ENCODE measurements at regions not wholly inside any gene's neighbourhood (a gene's known extent, or its start where the extent isn't known, plus 50 kb on each side); places are given as distances from the start of the nearest gene placed in this dataset.

DNA sequence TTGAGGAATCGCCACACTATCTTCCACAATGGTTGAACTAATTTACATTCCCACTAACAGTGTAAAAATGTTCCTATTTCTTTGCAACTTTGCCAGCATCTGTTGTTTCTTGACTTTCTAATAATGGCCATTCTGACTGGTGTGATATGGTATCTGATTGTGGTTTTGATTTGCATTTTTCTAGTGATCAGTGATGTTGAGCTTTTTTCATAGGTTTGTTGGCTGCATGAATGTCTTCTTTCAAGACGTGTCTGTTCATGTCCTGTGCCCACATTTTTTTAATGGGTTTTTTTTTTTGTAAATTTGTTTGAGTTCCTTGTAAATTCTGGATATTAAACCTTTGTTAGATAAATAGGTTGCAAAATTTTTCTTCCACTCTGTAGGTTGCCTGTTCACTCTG, 615.9 kb downstream of the SEMA5A start:
- TF ChIP-seq, protein P1, sequence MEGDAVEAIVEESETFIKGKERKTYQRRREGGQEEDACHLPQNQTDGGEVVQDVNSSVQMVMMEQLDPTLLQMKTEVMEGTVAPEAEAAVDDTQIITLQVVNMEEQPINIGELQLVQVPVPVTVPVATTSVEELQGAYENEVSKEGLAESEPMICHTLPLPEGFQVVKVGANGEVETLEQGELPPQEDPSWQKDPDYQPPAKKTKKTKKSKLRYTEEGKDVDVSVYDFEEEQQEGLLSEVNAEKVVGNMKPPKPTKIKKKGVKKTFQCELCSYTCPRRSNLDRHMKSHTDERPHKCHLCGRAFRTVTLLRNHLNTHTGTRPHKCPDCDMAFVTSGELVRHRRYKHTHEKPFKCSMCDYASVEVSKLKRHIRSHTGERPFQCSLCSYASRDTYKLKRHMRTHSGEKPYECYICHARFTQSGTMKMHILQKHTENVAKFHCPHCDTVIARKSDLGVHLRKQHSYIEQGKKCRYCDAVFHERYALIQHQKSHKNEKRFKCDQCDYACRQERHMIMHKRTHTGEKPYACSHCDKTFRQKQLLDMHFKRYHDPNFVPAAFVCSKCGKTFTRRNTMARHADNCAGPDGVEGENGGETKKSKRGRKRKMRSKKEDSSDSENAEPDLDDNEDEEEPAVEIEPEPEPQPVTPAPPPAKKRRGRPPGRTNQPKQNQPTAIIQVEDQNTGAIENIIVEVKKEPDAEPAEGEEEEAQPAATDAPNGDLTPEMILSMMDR (IDR thresholded peaks at IDR 0.05; ENCODE audit: poor library complexity, severe bottlenecking) = no peak
- TF ChIP-seq TAF1 (IDR thresholded peaks at IDR 0.05; ENCODE audit: low read depth) (no peak), POLR2AphosphoS5 (IDR thresholded peaks at IDR 0.05) (no peak), REST (IDR thresholded peaks at IDR 0.05; ENCODE audit: borderline replicate concordance) (no peak), EZH2 (IDR thresholded peaks at IDR 0.05; ENCODE audit: borderline replicate concordance, insufficient read depth, low read length, poor library complexity, severe bottlenecking) (no peak)

Measured in neural cell (in vitro differentiated cells).